Fibroblast of upper back skin (primary cell): ENCODE measurements at regions not wholly inside any gene's neighbourhood (a gene's known extent, or its start where the extent isn't known, plus 50 kb on each side); places are given as distances from the start of the nearest gene placed in this dataset.
A peak's percentile ranks its signal among the peaks of the same experiment; 100 is the strongest.

ENCODE experiments used
- DNase-seq: peaks from one replicate; pipeline ENCODE4 v3.0.0-alpha.2; 2013

GRCh38 chr6:103236923-103237322 lies 1622.8 kb downstream of the HACE1 start:
- no peak for DNase-seq

- DNase-seq = no peak
Measured at GRCh38 chr6:103231181-103231580, 1628.5 kb downstream of the HACE1 start.

GRCh38 chr6:103215847-103216246 lies 1643.9 kb downstream of the HACE1 start:
- DNase-seq = no peak

GRCh38 chr6:103210686-103211085 lies 1649.0 kb downstream of the HACE1 start:
- DNase-seq = no peak

GRCh38 chr6:103198386-103198785 lies 1661.3 kb downstream of the HACE1 start:
- DNase-seq = no peak

GRCh38 chr6:103193413-103193812 lies 1666.3 kb downstream of the HACE1 start:
- DNase-seq = no peak

- DNase-seq = no peak
Measured at GRCh38 chr6:103191391-103192093, 1668.2 kb downstream of the HACE1 start.

GRCh38 chr6:103184776-103185175 lies 1674.9 kb downstream of the HACE1 start:
- DNase-seq = no peak

- no peak for DNase-seq
Measured at GRCh38 chr6:103183831-103184411, 1675.8 kb downstream of the HACE1 start.

GRCh38 chr6:103178193-103178592 lies 1681.5 kb downstream of the HACE1 start:
- no peak for DNase-seq

GRCh38 chr6:103177791-103178190 lies 1681.9 kb downstream of the HACE1 start:
- no peak for DNase-seq

GRCh38 chr6:103175056-103175455 lies 1684.7 kb downstream of the HACE1 start:
- DNase-seq = no peak

GRCh38 chr6:103167345-103168071 lies 1692.2 kb downstream of the HACE1 start:
- no peak for DNase-seq

GRCh38 chr6:103154779-103155572 lies 1704.7 kb downstream of the HACE1 start:
- DNase-seq = no peak

- no peak for DNase-seq
Measured at GRCh38 chr6:103153016-103153415, 1706.7 kb downstream of the HACE1 start.

GRCh38 chr6:103142902-103143301 lies 1716.8 kb downstream of the HACE1 start:
- no peak for DNase-seq

- DNase-seq = no peak
Measured at GRCh38 chr6:103140308-103141027, 1719.3 kb downstream of the HACE1 start.

- DNase-seq = no peak
Measured at GRCh38 chr6:103139377-103139776, 1720.3 kb downstream of the HACE1 start.

GRCh38 chr6:103124471-103124870 lies 1731.0 kb downstream of the GRIK2 start:
- no peak for DNase-seq

GRCh38 chr6:103122766-103123601 lies 1729.5 kb downstream of the GRIK2 start:
- DNase-seq = peak; percentile 53

GRCh38 chr6:103119056-103119455 lies 1725.5 kb downstream of the GRIK2 start:
- no peak for DNase-seq

- no peak for DNase-seq
Measured at GRCh38 chr6:103114582-103114981, 1721.1 kb downstream of the GRIK2 start.
